Osteoblast (primary cell): ENCODE measurements at regions not wholly inside any gene's neighbourhood (a gene's known extent, or its start where the extent isn't known, plus 50 kb on each side); places are given as distances from the start of the nearest gene placed in this dataset.

Experiments used
- DNase-seq: peaks from one replicate; pipeline ENCODE4 v3.0.0; 2011; ENCODE audit warnings: low spot score, mixed read lengths; ENCODE audit not compliant: insufficient read length; ENCODE audit errors: missing footprints
- H2AFZ ChIP-seq: 2 replicates; pipeline ENCODE4 v1.6.0; 2011; ENCODE audit warnings: mild to moderate bottlenecking, low read length
- H3K27ac ChIP-seq: 2 replicates; pipeline ENCODE4 v1.5.1; 2011; ENCODE audit warnings: mild to moderate bottlenecking, low read depth, low read length, moderate library complexity
- H3K27me3 ChIP-seq: 2 replicates; pipeline ENCODE4 v1.6.0; 2012; ENCODE audit warnings: mild to moderate bottlenecking, control low read depth, inconsistent platforms, low read length, moderate library complexity; ENCODE audit not compliant: insufficient read depth
- H3K36me3 ChIP-seq: 2 replicates; pipeline ENCODE4 v1.5.1; 2011; ENCODE audit warnings: mild to moderate bottlenecking, low read length, control low read depth, moderate library complexity; ENCODE audit not compliant: insufficient read depth
- H3K4me1 ChIP-seq: 2 replicates; pipeline ENCODE4 v1.5.1; 2011; ENCODE audit warnings: mild to moderate bottlenecking, low read length, control low read depth, moderate library complexity; ENCODE audit not compliant: insufficient read depth
- H3K4me2 ChIP-seq: 2 replicates; pipeline ENCODE4 v1.6.0; 2011; ENCODE audit warnings: mild to moderate bottlenecking, low read length; ENCODE audit not compliant: insufficient read depth
- H3K4me3 ChIP-seq: fragments of 200-600 bp; sonication (generic); 3 replicates; pipeline ENCODE4 v1.5.1; 2012; ENCODE audit warnings: mild to moderate bottlenecking, low read length, inconsistent platforms; ENCODE audit not compliant: insufficient read depth
- H3K79me2 ChIP-seq: 2 replicates; pipeline ENCODE4 v1.6.0; 2012; ENCODE audit warnings: mild to moderate bottlenecking, low read length, control low read depth, inconsistent platforms; ENCODE audit not compliant: insufficient read depth
- H3K9me3 ChIP-seq: 2 replicates; pipeline ENCODE4 v1.5.1; 2011; ENCODE audit warnings: low read depth, low read length, control low read depth
- H4K20me1 ChIP-seq: 2 replicates; pipeline ENCODE4 v1.6.0; 2012; ENCODE audit warnings: mild to moderate bottlenecking, low read length, control low read depth; ENCODE audit not compliant: insufficient read depth
- CTCF ChIP-seq: IDR thresholded peaks from 2 replicates; pipeline ENCODE4 v1.5.1; 2011; ENCODE audit warnings: mild to moderate bottlenecking, low read depth, low read length, moderate library complexity; ENCODE audit errors: extremely low read depth

- no peaks in the 10 kb centered on the region for H4K20me1 ChIP-seq
- DNase-seq = no peak
- H3K4me1 ChIP-seq = no peaks in the 10 kb centered on the region
- H3K36me3 ChIP-seq = no peaks in the 10 kb centered on the region
- no peaks in the 10 kb centered on the region for H3K27me3 ChIP-seq
- no peak overlapping the region for H3K4me2 ChIP-seq
- H3K27ac ChIP-seq = no peak overlapping the region
- H2AFZ ChIP-seq = no peak overlapping the region
- H3K79me2 ChIP-seq = no peaks in the 10 kb centered on the region
- H3K9me3 ChIP-seq = no peaks in the 10 kb centered on the region
- TF ChIP-seq CTCF = no peak
- no peak overlapping the region for H3K4me3 ChIP-seq
These were observed 174.6 kb downstream of the PTCSC3 start for GRCh38 chr14:36001936-36002335.

- H2AFZ ChIP-seq = no peak overlapping the region
- no peak for DNase-seq
- H3K9me3 ChIP-seq = no peaks in the 10 kb centered on the region
- H3K4me2 ChIP-seq = no peak overlapping the region
- no peak for TF ChIP-seq CTCF
- H3K36me3 ChIP-seq = no peaks in the 10 kb centered on the region
- no peak overlapping the region for H3K4me3 ChIP-seq
- H3K4me1 ChIP-seq = no peaks in the 10 kb centered on the region
- no peaks in the 10 kb centered on the region for H4K20me1 ChIP-seq
- H3K27me3 ChIP-seq = no peaks in the 10 kb centered on the region
- no peak overlapping the region for H3K27ac ChIP-seq
- H3K79me2 ChIP-seq = no peaks in the 10 kb centered on the region
These were observed 173.2 kb downstream of the BRMS1L start for GRCh38 chr14:35999294-35999693.

GRCh38 chr14:35998303-35998702, 172.2 kb downstream of the BRMS1L start:
- H3K36me3 ChIP-seq = no peaks in the 10 kb centered on the region
- H3K4me1 ChIP-seq = no peaks in the 10 kb centered on the region
- TF ChIP-seq CTCF = no peak
- no peak overlapping the region for H2AFZ ChIP-seq
- H4K20me1 ChIP-seq = no peaks in the 10 kb centered on the region
- no peaks in the 10 kb centered on the region for H3K27me3 ChIP-seq
- DNase-seq = no peak
- no peaks in the 10 kb centered on the region for H3K79me2 ChIP-seq
- no peak overlapping the region for H3K4me3 ChIP-seq
- H3K9me3 ChIP-seq = no peaks in the 10 kb centered on the region
- no peak overlapping the region for H3K27ac ChIP-seq
- H3K4me2 ChIP-seq = no peak overlapping the region

GRCh38 chr14:35993684-35993960, 167.5 kb downstream of the BRMS1L start:
- Histone ChIP-seq H3K4me2 (no peak overlapping the region), H3K27me3 (no peaks in the 10 kb centered on the region), H3K4me3 (no peak overlapping the region), H3K27ac (no peak overlapping the region), H3K4me1 (no peaks in the 10 kb centered on the region), H2AFZ (no peak overlapping the region), H4K20me1 (no peaks in the 10 kb centered on the region), H3K79me2 (no peaks in the 10 kb centered on the region), H3K36me3 (no peaks in the 10 kb centered on the region), H3K9me3 (no peaks in the 10 kb centered on the region)
- DNase-seq = no peak
- TF ChIP-seq CTCF = no peak
